SH-SY5Y (cell line): ENCODE measurements at regions not wholly inside any gene's neighbourhood (a gene's known extent, or its start where the extent isn't known, plus 50 kb on each side); places are given as distances from the start of the nearest gene placed in this dataset.

Experiments used
- GATA2 ChIP-seq: IDR thresholded peaks from 2 replicates; pipeline ENCODE4 v1.6.1; 2011; ENCODE audit warnings: mild to moderate bottlenecking, low read depth, low read length
- GATA3 ChIP-seq: IDR thresholded peaks from 2 replicates; pipeline ENCODE4 v1.6.1; 2011; ENCODE audit warnings: low read depth, mild to moderate bottlenecking, low read length, moderate library complexity

GRCh38 chr11:116115801-116116200 lies 611.6 kb upstream of the CADM1 start:
- no peak for TF ChIP-seq GATA2
- no peak for TF ChIP-seq GATA3
